ENCODE measurements at regions not wholly inside any gene's neighbourhood (a gene's known extent, or its start where the extent isn't known, plus 50 kb on each side); places are given as distances from the start of the nearest gene placed in this dataset.
"Not testable (repeated sequence)": the region's sequence is repeated elsewhere in the genome, so short reads cannot be mapped to it uniquely, and the experiment has no call there.

- DNase-seq (ENCODE audit: low read depth in 2 of 3, low spot score in 1 of 3), result no peak
These were observed 137.9 kb upstream of the PARD3B start for GRCh38 chr2:204407204-204408014.

GRCh38 chr2:204412782-204413181 is 132.5 kb upstream of the PARD3B start:
- DNase-seq (ENCODE audit: low read depth in 2 of 3, low spot score in 1 of 3), result not testable (repeated sequence)

DNA sequence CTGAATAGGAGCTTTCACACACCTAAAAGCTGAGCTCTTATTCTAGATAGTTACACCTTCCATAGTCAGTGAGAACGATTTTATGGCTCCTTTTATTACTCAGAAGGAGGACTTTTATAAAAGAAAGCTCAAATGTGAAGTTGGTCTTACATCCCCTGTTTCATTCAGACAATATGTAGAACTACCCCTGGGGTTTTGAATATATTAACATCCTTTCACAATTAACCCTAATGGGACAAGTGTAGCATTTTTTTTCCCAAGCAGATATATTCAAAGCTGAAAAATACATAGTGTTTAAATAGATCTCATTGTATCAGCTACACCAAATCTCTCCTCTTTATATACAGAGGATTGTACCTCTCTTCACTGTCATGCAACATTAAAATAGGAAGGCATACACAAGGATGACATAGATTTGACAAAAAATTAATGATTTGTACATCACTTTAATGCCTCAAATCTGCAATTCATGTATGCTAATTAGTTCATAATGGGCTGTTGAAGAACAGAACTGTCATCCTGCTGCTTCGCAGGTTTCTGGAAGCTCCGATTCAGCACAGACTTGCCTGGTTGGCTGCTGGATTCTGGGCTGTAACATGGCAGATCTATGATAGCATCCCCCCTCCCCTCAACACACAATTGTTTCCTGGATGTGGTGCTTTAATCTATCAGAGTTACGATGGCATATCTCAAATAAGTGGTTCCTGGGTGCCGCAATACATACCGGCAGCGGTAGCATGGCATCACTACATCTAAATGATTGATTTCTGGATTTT is 129.7 kb upstream of the PARD3B start:
- no peak for DNase-seq (ENCODE audit: low read depth in 2 of 3, low spot score in 1 of 3)

DNA sequence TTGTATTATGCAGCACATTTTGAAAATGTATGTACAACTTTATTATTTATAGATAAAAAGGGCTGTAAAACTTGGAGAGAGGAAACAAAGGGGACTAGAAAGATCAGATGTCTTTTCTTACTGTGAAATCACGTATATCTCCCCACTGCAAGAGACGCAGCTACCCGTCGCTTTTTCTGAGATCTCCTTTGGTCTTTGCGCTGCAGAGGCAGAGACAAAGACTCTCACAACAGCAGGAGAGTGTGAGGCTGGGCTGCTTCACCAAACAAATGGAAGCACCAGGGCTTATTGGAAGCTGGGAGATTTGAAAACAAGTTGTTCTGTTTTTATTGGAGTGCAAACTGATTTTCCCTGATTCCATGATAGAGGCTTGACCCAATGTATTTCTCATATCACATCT is 129.0 kb upstream of the PARD3B start:
- DNase-seq (ENCODE audit: low read depth in 2 of 3, low spot score in 1 of 3), result no peak

- DNase-seq (ENCODE audit: low read depth in 2 of 3, low spot score in 1 of 3), result no peak
These were observed 119.5 kb upstream of the PARD3B start for GRCh38 chr2:204425821-204426220.

DNA sequence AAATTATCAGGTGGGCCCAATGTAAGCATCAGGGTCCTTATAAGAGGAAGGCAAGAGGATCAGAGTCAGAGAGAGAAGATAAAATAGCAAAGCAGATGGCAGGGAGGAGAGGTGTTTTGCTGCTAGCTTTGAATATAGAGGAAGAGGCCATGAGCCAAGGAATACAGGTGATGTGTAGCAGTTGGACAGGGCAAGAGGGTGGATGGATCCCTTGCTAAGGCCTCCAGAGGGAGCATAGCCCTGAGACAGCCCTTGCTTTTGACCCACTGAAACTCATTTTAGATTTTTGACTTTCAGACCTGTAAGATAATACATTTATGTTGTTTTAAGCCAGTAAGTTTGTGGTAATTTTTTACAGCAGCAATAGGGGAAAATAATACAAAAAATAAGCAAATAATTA is 116.6 kb upstream of the PARD3B start:
- no peak for DNase-seq (ENCODE audit: low read depth in 2 of 3, low spot score in 1 of 3)

GRCh38 chr2:204431529-204431928 is 113.7 kb upstream of the PARD3B start:
- DNase-seq (ENCODE audit: low read depth in 2 of 3, low spot score in 1 of 3), result no peak

- no peak for DNase-seq (ENCODE audit: low read depth in 2 of 3, low spot score in 1 of 3)
These were observed 113.1 kb upstream of the PARD3B start for GRCh38 chr2:204432196-204432595.

GRCh38 chr2:204434660-204435462 is 110.4 kb upstream of the PARD3B start:
- no peak for DNase-seq (ENCODE audit: low read depth in 2 of 3, low spot score in 1 of 3)

- DNase-seq (ENCODE audit: low read depth in 2 of 3, low spot score in 1 of 3), result no peak
These were observed 109.0 kb upstream of the PARD3B start for GRCh38 chr2:204436230-204436629.

- no peak for DNase-seq (ENCODE audit: low read depth in 2 of 3, low spot score in 1 of 3)
These were observed 107.9 kb upstream of the PARD3B start for GRCh38 chr2:204437408-204437807.

- DNase-seq (ENCODE audit: low read depth in 2 of 3, low spot score in 1 of 3), result no peak
These were observed 107.2 kb upstream of the PARD3B start for GRCh38 chr2:204437815-204438756.

GRCh38 chr2:204441316-204441715 is 104.0 kb upstream of the PARD3B start:
- DNase-seq (ENCODE audit: low read depth in 2 of 3, low spot score in 1 of 3), result no peak

DNA sequence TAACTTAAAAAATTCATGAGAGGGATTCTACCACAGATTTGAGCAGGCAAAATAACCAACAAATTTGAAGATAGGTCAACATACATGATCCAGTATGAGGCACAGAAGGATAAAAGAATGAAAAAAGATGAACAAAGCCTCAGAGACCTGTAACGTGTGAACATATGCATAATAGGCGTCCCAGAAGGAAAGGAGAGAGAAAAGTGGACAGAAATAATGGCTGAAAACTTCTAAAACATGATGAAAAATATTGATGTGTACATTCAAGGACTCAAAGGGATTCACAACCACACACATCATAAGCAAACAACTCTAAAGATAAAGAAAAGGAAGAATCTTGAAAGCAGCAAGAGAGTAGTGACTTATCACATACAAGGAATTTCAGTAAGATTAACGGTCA is 100.1 kb upstream of the PARD3B start:
- DNase-seq (ENCODE audit: low read depth in 2 of 3, low spot score in 1 of 3), result no peak

- no peak for DNase-seq (ENCODE audit: low read depth in 2 of 3, low spot score in 1 of 3)
These were observed 97.6 kb upstream of the PARD3B start for GRCh38 chr2:204447722-204448121.

DNA sequence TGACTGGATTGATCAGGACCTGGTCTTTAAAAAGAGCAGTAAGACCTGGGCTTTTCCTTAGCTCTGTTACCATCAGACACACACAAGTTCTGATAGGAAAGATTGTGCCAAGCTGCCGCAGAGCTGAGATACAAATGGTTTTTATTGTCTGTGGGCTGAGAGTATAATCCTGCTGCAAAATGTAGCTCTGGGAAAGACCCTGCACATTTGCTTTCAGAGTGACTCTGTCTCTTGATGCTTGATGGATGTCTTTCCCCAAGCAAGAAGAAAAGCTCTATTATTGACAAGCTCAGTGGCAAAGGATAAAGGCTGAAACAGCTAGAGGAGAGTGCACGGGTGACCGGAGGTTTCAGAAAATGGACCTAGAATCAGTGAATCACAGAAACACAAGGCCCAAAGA is 95.3 kb upstream of the PARD3B start:
- DNase-seq (ENCODE audit: low read depth in 2 of 3, low spot score in 1 of 3), result no peak

- no peak for DNase-seq (ENCODE audit: low read depth in 2 of 3, low spot score in 1 of 3)
These were observed 93.5 kb upstream of the PARD3B start for GRCh38 chr2:204451766-204452165.

DNA sequence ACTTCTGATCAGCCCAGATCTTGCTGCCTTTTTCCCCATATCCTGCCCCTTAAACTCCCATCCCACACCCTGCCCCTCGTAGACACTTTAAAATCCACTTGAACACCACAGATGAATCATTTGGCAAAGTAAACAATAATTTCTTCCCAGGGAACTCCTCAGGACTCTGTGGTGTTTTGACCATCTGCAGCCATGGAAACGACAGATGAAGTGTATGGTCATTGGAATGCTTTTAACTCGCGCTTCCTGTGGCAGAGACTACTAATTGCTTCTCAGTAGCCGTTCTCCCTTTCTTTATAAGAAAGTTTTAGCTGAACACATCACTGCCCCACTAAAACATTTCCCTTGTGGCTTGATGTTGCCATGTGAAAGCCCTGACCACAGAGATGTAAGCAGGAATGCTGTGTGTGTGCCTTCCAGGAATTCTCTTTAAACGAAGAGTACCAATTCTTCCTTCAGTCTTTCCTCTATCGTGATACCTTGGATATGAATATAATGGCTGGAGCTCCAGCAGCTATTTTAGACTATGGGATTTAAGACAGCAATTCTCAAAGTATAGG is 92.7 kb upstream of the PARD3B start:
- DNase-seq (ENCODE audit: low read depth in 2 of 3, low spot score in 1 of 3), result no peak

DNA sequence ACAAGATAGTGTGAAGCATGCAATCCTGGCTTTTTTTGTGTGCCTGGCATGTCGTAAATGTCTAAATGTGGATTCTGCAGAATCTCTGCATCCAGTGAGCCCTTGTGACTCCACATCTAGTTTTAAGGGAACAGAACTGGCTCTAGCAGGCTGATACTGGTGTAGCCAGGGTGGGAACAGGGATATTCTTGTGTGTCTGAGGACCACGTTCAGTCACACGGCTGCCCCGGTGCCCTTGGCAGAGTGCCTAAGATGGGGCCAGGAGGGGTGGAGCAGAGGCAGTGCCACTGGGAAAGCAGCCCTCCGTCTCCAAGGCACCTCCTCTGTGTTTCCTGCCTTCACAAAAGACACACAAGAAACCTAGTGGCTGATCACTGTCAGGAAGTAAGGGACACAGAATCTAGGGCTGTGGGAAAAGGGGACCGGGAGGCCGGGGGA is 91.5 kb upstream of the PARD3B start:
- no peak for DNase-seq (ENCODE audit: low read depth in 2 of 3, low spot score in 1 of 3)

DNA sequence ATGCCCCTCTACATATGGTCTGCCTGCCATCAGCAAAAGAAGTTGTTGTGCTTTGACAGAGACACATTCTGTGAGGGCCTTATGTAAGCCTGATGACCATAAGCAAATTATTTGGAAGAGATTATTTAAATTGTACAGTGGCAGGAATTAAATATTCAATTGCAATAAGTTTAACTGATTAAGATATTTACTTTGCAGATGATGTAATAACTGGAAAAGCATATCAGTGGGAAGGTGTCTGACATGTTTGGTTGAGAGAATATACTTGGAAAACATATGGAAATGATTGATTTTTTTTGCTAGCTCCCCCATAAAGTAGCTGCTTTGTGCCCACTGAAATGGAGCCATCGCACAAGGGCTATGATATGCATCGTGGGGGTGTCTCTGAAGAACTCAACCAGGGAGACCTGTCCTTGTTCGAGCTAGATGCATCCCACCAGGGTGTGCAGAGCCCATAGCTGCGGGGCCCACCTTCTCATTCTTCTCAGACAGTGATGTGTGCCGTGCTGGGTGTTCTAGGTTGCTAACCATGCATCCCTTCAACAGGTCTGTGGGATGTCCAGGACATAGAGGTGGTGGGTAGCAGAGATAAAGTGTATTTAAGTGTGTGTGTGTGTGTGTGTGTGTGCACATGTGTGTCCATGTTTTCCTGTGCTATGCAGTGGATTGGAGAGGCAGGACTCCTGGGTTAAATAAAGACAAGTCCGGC is 90.4 kb upstream of the PARD3B start:
- DNase-seq (ENCODE audit: low read depth in 2 of 3, low spot score in 1 of 3), result no peak
